A549 (cell line): ENCODE measurements at regions not wholly inside any gene's neighbourhood (a gene's known extent, or its start where the extent isn't known, plus 50 kb on each side); places are given as distances from the start of the nearest gene placed in this dataset.
"Not testable (repeated sequence)": the region's sequence is repeated elsewhere in the genome, so short reads cannot be mapped to it uniquely, and the experiment has no call there.

ENCODE experiments used
- BHLHE40 ChIP-seq: IDR thresholded peaks from 2 replicates; pipeline ENCODE4 v1.6.1; 2012; ENCODE audit warnings: low read depth, low read length, inconsistent platforms
- CEBPB ChIP-seq, 2 experiments: fragments of >200 bp in 1 of 2; sonication (Bioruptor Twin) in 1 of 2; formaldehyde crosslinking in 1 of 2; IDR thresholded peaks; 2 replicates each; pipeline ENCODE4 v1.6.1; 2012 to 2016
- CHD2 ChIP-seq: fragments of 150-350 bp; IDR thresholded peaks from 2 replicates; pipeline ENCODE4 v1.6.1; 2014; ENCODE audit warnings: low read length; ENCODE audit not compliant: partially characterized antibody
- TF ChIP-seq, protein P1 (sequence below): fragments of >200 bp; sonication (Bioruptor Twin); formaldehyde crosslinking; IDR thresholded peaks from 3 replicates; pipeline ENCODE4 v1.5.1; 2016

DNA sequence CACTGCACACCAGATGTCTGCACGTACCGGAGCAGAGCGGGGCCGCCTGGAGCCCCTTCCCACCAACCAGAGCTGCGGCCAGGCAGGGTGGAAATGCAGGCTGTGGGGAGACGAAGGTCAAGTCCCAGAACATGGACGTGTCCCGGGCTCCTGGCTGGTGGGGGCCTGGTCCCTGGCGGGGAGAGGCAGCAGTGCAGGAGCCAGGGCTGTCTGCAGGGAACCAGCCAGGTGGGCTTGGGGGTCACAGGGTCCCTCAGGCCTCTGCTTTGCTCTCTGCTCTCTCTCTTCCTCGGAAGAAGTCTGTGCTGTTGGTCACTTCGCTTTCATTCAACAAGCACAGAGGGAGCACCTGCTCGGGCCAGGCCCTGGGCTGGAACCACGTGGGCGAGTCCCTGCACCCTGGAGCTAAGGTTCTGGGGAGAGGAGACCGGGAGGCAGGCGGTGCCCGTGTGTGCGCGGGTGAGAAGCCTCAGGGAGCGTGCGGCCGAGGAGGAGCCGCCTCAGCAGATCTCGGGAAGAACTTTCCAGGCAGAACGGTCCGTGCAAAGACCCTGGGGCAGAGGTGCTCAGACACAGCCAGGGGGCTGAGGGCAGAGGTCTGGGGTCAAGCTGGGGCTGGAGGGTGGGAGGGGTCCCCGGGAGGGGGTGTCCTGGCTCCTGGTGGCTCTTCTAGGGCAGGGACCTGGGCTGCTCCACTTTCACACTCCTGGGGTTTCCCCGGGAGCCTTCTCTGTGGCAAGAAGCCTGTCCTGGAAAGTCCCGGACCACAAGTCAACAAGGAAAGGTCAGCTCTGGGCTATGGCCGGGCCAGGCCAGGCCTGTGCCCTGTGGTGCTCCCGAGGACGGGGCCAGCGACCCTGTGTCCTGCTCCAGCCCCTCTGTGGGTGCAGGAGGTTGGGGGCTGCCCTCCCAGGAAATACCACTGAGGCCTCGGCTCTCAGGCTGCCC lies 5431.0 kb upstream of the TPTE start:
- TF ChIP-seq CEBPB (IDR thresholded peaks at IDR 0.05); CHD2; BHLHE40: not testable (repeated sequence)
- TF ChIP-seq, protein P1, sequence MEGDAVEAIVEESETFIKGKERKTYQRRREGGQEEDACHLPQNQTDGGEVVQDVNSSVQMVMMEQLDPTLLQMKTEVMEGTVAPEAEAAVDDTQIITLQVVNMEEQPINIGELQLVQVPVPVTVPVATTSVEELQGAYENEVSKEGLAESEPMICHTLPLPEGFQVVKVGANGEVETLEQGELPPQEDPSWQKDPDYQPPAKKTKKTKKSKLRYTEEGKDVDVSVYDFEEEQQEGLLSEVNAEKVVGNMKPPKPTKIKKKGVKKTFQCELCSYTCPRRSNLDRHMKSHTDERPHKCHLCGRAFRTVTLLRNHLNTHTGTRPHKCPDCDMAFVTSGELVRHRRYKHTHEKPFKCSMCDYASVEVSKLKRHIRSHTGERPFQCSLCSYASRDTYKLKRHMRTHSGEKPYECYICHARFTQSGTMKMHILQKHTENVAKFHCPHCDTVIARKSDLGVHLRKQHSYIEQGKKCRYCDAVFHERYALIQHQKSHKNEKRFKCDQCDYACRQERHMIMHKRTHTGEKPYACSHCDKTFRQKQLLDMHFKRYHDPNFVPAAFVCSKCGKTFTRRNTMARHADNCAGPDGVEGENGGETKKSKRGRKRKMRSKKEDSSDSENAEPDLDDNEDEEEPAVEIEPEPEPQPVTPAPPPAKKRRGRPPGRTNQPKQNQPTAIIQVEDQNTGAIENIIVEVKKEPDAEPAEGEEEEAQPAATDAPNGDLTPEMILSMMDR, result not testable (repeated sequence)
